Lung (tissue), 11 donors: ENCODE measurements at regions not wholly inside any gene's neighbourhood (a gene's known extent, or its start where the extent isn't known, plus 50 kb on each side); places are given as distances from the start of the nearest gene placed in this dataset.

ENCODE experiments used
- ATAC-seq: fragments of 200-7000 bp; cut with Tn5 transposase; one replicate; pipeline ENCODE4 v1.9.1; 2020; ENCODE audit warnings: moderate number of reproducible peaks; ENCODE audit not compliant: insufficient read depth, low FRiP score
- DNase-seq, 3 donors: peaks; one replicate each; pipeline ENCODE4 v3.0.0-alpha.2; 2013 to 2017
- H3K27ac ChIP-seq, 2 donors: one replicate each; pipeline ENCODE4 v1.5.1; 2013; ENCODE audit warnings: mild to moderate bottlenecking in 2 of 2, moderate library complexity in 2 of 2, control low read depth in 1 of 2, inconsistent platforms in 1 of 2, low read depth in 1 of 2, low read length in 1 of 2
- H3K27me3 ChIP-seq, 3 donors: one replicate each; pipeline ENCODE4 v1.5.1; 2013; ENCODE audit warnings: low read length in 2 of 3; ENCODE audit not compliant: control insufficient read depth in 3 of 3, insufficient read depth in 3 of 3
- H3K36me3 ChIP-seq, 4 donors: one replicate each; pipeline ENCODE4 v1.5.1; 2013; ENCODE audit warnings: low read length in 4 of 4, mild to moderate bottlenecking in 1 of 4, moderate library complexity in 1 of 4; ENCODE audit not compliant: control insufficient read depth in 4 of 4, insufficient read depth in 4 of 4
- H3K4me1 ChIP-seq, 5 donors: one replicate each; pipeline ENCODE4 v1.5.1; 2013; ENCODE audit warnings: low read length in 5 of 5, mild to moderate bottlenecking in 2 of 5, moderate library complexity in 1 of 5; ENCODE audit not compliant: control insufficient read depth in 5 of 5, insufficient read depth in 5 of 5
- H3K4me3 ChIP-seq: one replicate; pipeline ENCODE4 v1.5.1; 2013; ENCODE audit warnings: mild to moderate bottlenecking, control low read depth, moderate library complexity
- H3K9ac ChIP-seq, 2 donors: one replicate each; pipeline ENCODE4 v1.5.1; 2013; ENCODE audit warnings: low read length in 2 of 2, control low read depth in 1 of 2; ENCODE audit not compliant: insufficient read depth in 1 of 2
- H3K9me3 ChIP-seq, 4 donors: one replicate each; pipeline ENCODE4 v1.5.1; 2013; ENCODE audit warnings: low read length in 3 of 4, mild to moderate bottlenecking in 1 of 4, moderate library complexity in 1 of 4; ENCODE audit not compliant: control insufficient read depth in 4 of 4, insufficient read depth in 3 of 4
- WGBS, 2 donors: extraction: QIAGEN DNeasy Blood & Tissue Kit; methylation state at CpG; one replicate each; pipeline ENCODE4 v1.1.7; 2013; 5-methylcytosine and 5-hydroxymethylcytosine counted together
- TF ChIP-seq, protein P1 (sequence below): IDR thresholded peaks from 2 replicates; pipeline ENCODE4 v1.5.1; 2012; ENCODE audit warnings: mild to moderate bottlenecking; ENCODE audit errors: control extremely low read depth, extremely low read depth
- donor health status: control.
- donor health status: control.
- donor health status: Bipolar disorder and iron deficiency.
- donor health status: healthy.
- donor health status: DM: yes; HTN: yes; CAD: no.

DNA sequence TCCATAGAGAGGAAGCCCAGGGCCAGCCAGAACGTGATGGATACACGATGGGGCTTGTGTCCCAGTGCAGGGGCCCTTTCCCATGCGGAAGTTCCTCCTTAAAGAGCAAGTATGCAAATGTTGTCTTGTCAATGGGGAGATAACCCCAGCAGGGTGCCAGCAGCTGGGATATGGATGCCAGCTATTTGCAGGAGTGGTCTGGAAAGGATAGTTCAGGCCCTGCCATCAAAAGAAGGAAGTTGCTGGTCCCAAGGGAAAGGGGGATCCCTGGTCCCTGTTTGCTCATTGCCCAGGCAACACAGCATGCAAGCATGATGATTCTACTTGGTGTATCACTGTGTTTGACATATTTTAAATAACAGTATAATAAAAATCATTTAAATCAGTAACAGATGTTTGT lies 73.1 kb upstream of the HECW1 start:
- ATAC-seq = no peak

DNA sequence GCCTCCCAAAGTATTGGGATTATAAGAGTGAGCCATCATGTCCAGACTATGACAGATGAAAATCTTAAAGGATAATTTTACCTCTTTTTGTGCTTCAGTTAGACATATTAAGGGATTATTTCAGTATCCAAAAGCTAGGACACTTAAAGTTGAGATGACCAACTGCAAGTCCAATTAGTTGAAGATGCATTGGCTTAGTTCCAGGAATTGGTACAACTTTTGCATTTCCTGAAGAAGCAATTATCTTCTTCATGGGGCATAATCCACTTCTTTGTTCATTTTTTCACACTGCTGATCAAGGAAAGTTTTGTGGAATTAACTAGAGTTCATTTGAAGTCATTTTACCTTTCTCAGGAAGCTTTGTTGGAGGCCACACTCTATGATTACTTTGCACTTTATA lies 72.0 kb upstream of the HECW1 start:
- Histone ChIP-seq H3K4me1 (no peaks in the 10 kb centered on the region), H3K9ac (no peak overlapping the region), H3K9me3 (peaks cover 0 to 2% (median 0%) of the 10 kb centered on the region in 4 donors), H3K36me3 (no peaks in the 10 kb centered on the region), H3K27ac (no peak overlapping the region), H3K4me3 (no peak overlapping the region), H3K27me3 (no peaks in the 10 kb centered on the region)
- ATAC-seq (no peak), DNase-seq (no peak)
- TF ChIP-seq, protein P1, sequence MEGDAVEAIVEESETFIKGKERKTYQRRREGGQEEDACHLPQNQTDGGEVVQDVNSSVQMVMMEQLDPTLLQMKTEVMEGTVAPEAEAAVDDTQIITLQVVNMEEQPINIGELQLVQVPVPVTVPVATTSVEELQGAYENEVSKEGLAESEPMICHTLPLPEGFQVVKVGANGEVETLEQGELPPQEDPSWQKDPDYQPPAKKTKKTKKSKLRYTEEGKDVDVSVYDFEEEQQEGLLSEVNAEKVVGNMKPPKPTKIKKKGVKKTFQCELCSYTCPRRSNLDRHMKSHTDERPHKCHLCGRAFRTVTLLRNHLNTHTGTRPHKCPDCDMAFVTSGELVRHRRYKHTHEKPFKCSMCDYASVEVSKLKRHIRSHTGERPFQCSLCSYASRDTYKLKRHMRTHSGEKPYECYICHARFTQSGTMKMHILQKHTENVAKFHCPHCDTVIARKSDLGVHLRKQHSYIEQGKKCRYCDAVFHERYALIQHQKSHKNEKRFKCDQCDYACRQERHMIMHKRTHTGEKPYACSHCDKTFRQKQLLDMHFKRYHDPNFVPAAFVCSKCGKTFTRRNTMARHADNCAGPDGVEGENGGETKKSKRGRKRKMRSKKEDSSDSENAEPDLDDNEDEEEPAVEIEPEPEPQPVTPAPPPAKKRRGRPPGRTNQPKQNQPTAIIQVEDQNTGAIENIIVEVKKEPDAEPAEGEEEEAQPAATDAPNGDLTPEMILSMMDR = no peak

More for the DNA sequence above, 73.1 kb upstream of the HECW1 start:
- Histone ChIP-seq H3K9me3 (peaks cover 0 to 2% (median 0%) of the 10 kb centered on the region in 4 donors), H3K27me3 (no peaks in the 10 kb centered on the region), H3K4me1 (no peaks in the 10 kb centered on the region), H3K36me3 (no peaks in the 10 kb centered on the region), H3K27ac (no peak overlapping the region), H3K4me3 (no peak overlapping the region), H3K9ac (no peak overlapping the region)
- 49 to 53% methylated on average over 3 of the region's 3 CpGs for WGBS, 2 donors
- TF ChIP-seq, protein P1 = no peak
- peak in 1 of 3 donors; percentile 8 for DNase-seq

DNA sequence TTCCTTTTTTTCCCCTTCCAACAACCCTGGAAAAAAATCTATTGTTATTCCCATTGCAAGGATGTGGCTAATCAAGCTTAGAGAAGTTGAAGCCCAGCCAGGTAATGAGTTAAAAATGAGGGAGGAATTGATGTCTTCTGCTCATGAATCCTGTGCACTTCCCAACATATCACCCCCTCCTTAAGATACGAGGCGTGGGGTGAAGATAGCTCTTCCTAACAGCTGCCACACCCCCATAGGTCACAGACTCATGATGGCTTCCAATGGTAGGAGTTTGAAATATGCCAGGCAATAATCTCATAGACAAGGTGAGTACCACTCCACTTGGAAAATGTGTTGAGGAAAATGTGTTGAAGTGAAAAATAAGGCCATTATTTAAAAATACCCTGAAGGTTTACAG lies 71.3 kb upstream of the HECW1 start:
- H3K4me3 ChIP-seq = no peak overlapping the region
- ATAC-seq = no peak
- peaks cover 0 to 2% (median 0%) of the 10 kb centered on the region in 4 donors for H3K9me3 ChIP-seq
- no peaks in the 10 kb centered on the region for H3K27me3 ChIP-seq
- WGBS, 2 donors = 76 to 85% methylated on average over 2 of the region's 2 CpGs
- H3K36me3 ChIP-seq = no peaks in the 10 kb centered on the region
- no peak overlapping the region for H3K27ac ChIP-seq
- no peak for DNase-seq
- no peaks in the 10 kb centered on the region for H3K4me1 ChIP-seq
- TF ChIP-seq, protein P1 = no peak
- H3K9ac ChIP-seq = no peak overlapping the region

DNA sequence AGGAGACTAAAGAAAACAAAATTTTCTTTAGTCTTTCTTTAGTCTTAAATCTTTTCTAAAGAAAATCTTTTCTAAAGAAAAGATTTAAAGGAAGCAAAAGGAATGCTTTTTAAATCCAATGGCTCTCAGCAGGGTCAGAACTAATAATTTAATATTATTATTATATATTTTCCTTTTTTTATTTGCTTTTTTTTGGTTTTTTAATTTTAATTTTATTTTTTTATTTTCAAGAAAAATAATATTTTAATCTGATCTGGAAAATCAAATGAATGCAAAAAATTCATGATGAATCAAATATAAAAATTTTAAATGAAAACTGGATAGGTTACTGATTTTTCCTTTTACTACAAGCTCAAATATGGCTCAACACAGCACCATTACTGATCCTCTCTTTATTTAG lies 70.7 kb upstream of the HECW1 start:
- no peak for DNase-seq
- no peak for ATAC-seq
- Histone ChIP-seq H3K27me3 (no peaks in the 10 kb centered on the region), H3K27ac (no peak overlapping the region), H3K9me3 (peaks cover 0 to 2% (median 0%) of the 10 kb centered on the region in 4 donors), H3K4me3 (no peak overlapping the region), H3K36me3 (no peaks in the 10 kb centered on the region), H3K9ac (no peak overlapping the region), H3K4me1 (no peaks in the 10 kb centered on the region)
- TF ChIP-seq, protein P1 = no peak
